ENCODE measurements at regions not wholly inside any gene's neighbourhood (a gene's known extent, or its start where the extent isn't known, plus 50 kb on each side); places are given as distances from the start of the nearest gene placed in this dataset.

DNA sequence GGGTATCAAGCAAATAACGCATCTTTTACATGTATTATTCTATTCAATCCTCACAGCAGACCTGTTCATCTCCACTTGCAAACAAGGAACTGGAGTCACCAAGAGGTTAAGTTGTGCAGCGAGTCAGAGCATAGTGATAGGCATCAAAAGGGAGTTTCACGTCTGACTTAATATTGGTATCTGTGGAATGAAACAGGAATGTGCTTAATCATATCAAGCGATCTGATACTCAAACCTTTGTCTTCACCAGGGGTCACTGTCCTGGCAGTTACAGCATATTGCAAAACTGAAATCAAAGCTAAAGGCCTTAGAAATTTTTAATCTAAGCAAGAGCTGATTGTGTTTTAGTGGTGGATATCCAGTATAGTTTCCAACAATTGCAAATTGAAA, 271.6 kb downstream of the PLK2 start:
- TF ChIP-seq, protein P1, sequence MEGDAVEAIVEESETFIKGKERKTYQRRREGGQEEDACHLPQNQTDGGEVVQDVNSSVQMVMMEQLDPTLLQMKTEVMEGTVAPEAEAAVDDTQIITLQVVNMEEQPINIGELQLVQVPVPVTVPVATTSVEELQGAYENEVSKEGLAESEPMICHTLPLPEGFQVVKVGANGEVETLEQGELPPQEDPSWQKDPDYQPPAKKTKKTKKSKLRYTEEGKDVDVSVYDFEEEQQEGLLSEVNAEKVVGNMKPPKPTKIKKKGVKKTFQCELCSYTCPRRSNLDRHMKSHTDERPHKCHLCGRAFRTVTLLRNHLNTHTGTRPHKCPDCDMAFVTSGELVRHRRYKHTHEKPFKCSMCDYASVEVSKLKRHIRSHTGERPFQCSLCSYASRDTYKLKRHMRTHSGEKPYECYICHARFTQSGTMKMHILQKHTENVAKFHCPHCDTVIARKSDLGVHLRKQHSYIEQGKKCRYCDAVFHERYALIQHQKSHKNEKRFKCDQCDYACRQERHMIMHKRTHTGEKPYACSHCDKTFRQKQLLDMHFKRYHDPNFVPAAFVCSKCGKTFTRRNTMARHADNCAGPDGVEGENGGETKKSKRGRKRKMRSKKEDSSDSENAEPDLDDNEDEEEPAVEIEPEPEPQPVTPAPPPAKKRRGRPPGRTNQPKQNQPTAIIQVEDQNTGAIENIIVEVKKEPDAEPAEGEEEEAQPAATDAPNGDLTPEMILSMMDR (IDR thresholded peaks at IDR 0.05; ENCODE audit: borderline replicate concordance, extremely low read depth, low read length, poor library complexity, severe bottlenecking), result no peak
- TF ChIP-seq EZH2 (IDR thresholded peaks at IDR 0.05; ENCODE audit: borderline replicate concordance, low read depth, low read length, severe bottlenecking), result no peak
